GM21825 (cell line): ENCODE measurements at regions not wholly inside any gene's neighbourhood (a gene's known extent, or its start where the extent isn't known, plus 50 kb on each side); places are given as distances from the start of the nearest gene placed in this dataset.
"Not testable (repeated sequence)": the region's sequence is repeated elsewhere in the genome, so short reads cannot be mapped to it uniquely, and the experiment has no call there.

ENCODE experiments used
- ATAC-seq: cut with Tn5 transposase; IDR thresholded peaks from one replicate; pipeline ENCODE4 v1.9.1; 2021; ENCODE audit warnings: mild to moderate bottlenecking, moderate library complexity; ENCODE audit not compliant: unreplicated experiment

DNA sequence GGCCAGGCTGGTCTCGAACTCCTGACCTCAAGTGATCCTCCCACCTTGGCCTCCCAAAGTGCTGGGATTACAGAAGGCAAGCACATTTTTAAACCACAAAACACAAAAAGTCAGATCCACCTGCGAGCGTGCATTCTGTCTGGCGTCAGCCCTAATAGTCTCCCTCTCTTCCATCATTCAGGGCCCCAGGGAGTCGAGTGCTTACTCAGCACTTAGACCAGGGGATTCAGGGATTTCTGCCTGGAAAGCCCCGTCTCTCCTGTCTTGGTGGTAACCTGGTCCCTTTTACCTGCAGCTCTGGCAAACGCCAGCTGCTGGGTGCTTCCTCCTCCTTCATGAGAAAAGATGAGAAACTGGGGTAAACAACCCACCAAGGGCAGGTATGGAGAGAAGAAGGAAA is 443.1 kb downstream of the SOX9 start:
- ATAC-seq: no peak

DNA sequence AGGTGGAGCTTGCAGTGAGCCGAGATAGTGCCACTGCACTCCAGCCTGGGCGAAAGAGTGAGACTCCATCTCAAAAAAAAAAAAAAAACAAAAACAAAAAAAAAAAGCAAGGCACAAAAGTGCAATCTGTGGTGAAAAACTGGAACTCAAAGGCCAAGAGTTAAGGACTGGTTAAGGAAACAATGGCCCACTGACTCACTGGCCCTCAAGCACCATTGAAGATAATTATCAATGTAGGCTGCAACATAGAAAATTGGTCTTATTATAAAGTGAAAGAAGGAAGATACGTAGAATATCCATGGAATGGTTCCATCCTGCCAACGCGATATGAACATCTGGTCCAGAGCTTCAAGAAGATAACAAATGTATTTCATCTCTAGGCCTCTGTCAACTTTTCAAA is 444.2 kb downstream of the SOX9 start:
- ATAC-seq: no peak

DNA sequence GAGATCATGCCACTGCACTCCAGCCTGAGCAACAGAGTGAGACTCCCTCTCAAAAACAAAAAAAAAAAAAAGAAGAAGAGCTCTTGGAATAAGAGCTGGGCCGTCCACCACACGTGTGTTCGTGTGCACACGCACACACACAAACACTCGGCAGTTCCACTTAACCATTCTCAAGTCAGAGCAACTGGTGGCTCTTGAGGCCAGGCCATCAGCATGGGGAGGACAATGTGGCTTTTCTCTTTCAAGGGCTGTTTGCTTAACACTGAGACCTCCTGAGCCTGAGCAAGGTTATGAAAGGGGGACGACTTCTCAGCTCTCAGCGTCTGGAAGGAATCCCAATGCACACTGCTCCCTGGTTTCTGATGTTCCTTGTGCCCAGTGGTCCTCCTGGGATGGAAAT is 444.9 kb downstream of the SOX9 start:
- no peak for ATAC-seq

DNA sequence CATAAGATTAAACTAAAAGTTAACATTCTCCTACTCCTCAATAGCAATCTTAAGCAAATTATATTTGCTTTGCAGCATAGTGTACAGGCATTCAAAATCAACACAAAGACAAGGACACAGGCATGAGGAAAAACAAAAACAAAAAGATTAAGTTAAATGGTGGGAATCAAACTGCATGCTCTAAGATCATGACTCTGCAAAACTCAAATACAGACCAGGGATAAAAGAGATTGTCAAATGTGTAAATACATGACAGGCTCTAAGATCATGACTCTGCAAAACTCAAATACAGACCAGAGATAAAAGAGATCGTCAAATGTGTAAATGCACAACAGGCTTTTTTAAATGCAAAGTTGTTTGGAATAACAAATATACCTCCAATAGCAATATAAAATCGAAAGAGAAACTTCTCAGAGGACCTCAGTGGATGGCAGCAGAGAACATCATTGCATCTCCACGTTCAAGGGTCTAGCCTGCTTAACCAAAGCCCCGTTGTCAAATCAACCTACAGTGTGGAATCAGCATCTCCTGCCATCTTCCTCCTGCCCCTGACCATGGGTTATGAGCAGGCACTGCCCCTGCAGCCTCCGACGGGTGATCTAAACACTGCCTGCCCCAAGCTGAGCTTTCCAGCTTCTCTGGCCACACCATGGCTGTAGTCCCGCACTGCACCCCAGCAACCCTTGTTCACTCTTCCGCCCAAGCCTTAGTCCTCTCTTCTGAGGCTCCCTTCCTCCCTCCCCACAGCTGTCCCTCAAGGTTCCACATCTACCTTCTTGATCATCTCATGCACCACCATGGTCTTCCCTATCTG is 446.1 kb downstream of the SOX9 start:
- no peak for ATAC-seq

DNA sequence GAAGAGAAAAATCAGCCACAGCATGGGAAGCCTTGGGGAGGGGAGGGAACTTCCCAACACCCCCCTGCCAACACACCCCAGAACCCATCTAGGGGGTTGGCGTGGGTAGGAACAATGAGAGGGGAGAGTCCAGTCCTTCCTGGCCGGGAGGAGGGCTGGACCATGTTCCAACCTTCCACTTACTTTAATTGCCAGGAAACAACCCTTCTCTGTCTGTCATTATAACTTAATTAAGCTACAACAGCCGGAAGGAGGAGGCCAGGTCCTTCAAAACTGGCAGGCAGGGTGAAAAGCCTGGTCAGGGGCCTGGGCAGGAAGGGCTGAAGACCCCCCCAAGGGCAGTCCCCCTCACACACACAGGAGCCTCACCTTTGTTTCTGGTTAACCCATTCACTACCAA is 447.0 kb downstream of the SOX9 start:
- no peak for ATAC-seq

DNA sequence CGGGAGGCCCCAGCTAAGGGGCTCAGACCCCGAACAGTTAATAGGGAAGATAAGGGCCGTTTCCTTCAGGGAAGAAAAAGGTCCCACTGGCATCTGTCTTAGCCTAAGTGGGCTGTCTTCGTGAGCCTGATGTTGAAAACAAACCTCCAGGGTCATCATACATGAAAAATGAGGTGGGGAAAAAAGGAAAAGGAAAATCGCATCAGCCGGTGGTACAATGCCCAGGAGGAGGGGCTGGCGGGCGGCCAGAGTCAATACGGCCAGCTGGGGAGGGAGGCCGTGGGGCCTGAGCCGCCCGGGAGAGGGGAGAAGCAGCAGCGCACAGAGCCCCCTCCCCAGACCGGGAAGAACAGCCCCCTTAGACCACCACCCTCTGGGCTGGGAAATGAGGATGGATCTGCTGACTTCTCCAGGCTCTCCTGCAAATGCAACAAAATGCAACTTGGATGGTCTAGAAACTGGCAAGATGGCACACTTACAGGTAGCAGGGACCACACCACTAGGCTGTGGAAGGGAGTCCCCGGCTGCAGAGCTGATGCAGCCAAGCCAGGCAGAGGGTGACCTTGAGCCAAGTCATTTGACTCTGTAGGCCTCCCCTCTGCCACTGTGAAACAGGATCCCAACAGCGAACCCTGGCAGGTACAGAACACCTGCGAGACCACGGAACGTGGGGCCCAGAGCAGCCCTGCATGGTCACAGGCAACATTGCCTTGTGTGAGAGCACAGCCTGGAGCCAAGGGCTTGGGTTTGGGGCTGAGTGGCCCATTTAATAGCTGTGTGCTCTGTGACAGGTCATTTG is 448.5 kb downstream of the SOX9 start:
- no peak for ATAC-seq

DNA sequence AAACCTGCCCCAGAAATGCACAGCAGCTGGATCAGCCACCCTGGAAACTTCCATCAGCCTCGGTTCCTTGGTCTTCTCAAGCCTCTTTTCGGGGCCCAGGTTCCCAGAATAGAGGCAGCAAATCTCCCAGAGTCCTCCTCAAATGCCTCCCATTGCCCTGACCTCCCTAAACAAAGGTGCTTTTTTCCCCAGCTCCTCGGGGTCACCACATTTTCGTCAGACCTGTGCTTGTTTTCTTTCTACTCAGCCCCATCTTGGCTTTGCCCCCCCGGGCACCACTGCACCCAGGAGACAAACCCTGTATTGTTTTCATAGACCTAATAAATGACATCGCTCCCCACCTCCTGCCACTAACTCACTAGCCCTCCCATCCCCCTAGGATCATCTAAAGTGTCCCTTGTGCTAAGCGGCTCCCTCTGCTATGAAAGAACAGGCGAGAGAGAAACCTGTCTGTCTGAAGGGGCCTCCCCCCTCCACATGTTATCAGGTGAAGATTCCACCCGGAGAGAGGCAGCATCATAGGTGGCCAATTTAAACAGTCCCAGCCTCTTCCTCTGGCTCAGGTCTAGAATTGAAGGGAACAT is 451.1 kb downstream of the SOX9 start:
- ATAC-seq: no peak

DNA sequence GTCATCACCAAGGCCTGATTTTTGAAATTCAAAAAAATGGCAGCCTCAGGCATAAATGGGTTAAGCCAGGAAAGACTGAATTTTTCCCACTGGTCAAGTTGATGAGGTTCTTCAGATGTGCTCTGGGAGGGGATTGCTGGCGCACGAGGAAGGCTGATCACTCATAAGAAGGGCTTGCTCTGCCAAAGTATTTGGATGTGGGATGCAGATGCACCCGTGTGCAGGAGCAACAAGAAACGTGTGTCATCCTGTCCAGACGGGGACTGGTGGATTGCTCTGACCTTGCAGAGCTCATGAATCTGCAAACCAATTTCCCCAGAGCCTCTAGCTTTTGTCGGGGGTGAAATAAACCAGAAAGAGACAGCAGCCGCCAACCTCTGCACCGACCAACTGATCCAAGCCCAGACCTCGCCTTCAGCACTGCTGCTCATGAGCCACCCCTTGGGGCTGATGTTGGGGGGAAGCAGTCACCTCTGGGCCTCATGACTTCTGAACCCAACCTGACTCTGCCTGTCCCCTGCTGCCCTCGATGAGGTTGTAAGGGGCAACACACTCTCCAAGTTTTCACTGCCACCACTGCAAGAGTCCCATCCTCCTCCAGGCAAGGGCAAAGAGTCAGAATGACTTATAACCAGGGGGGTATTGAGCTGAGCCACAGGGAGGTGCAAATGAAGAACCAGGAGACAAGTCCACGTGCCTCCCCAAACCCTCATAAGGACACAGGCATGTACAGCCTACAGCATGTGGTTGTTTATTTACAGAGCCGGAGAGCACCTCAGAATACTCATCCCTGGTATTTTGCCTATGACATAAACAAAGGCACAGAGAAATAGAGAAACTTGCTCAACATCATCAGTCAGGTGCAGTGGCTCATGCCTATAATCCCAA is 452.0 kb downstream of the SOX9 start:
- no peak for ATAC-seq

DNA sequence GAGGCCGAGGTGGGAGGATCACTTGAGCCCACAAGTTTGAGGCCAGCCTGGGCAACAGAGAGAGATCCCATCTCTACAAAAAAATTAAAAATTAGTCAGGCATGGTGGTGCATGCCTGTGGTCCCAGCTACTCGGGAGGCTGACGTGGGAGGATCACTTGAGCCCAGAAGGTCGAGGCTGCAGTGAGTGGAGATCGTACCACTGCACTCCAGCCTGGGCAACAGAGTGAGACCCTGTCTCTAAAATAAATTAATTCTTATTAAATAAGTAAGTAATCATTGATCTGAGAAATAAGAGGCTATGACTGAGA is 452.6 kb downstream of the SOX9 start:
- not testable (repeated sequence) for ATAC-seq

DNA sequence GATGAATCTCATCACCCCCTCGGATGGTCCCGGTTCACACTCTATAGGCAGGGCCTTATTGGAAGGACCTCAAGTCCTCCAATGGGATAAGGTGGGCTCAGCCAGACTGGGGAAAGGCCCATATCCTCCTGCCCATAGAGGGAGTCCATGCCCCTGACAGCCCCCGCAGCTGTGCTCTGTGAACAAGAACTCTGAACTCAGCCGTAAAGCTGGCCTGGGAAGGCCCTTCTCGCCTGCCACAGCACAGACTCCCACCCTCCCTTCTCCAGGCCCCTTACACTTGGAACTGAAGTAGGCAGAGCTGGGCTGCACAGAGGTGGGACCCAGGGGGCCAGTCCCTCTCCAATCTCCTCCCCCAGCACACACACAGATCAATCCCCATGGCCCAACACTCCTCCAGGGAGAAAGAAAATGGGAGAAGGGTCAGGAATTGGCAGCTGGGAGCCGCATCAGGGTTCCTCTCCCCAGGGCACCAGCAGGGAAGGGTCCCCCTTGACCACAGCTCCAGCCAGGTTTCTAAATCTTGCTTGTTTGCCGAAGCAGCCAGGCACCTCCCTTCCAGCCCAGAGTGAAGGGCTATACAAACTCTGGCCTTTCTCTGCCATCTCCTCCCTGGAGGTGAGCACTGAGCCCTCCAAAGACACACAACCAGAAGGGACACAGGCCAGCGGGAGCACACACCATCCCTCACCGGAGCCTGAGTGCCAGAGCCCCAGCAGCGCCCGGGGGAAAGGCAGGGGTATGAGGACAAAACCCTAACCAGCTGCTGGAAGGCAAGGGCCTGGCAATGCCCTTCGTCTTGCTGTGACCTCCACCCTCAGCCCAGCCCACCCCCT is 454.1 kb downstream of the SOX9 start:
- ATAC-seq: no peak

DNA sequence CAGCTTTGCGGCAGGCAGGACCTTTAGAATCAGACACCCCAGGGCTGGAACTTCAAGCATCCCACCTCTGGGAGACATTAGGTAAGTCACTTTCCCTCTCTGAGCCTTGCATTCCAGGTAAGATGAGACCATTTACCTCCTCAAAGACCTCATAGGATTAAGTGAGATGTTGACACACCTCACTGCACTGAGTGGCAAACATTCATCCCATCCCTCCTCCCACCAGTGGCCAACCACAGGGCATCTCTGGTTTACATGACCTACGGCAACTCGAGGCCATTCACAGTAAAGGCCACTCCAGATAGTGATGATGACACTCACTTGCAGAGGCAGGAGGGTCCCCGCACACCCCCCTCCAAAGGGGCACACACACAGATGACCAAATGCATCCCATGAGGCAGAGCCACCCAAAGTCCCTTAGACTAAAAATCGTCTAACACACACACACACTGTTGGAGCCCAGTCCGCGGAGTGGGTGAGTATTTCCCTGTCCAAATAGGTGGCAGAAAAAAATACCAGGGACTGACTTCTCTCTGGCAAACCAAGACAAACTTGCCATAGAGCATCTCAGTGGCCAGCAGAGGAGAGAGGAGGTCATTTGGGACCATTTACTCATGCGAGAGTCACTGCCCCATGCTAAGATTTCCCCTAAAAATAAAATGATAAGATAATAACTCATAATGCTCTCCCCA is 454.9 kb downstream of the SOX9 start:
- ATAC-seq: no peak

DNA sequence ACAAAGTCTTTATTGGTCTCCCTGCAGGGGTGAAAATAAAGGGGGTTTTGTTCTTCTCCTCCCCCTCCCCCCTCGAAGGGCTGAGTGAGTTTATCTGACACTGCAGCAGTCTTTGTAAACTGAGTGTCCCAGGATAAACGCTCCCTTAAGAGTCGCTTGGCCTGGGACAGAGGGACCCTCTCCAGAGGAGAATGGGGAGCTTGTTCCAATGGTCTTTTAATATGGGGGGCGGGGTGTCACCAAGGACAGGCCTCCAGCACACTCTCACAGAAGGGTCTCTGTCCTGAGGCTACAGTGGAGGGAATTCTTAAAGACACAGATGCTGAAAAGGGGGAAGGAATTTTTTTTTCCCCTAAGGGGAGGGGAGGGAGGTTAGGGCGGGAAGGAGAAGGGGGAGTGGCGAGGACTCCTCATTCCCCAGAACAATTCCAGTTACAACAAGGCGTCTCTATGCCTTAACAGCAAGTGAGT is 455.5 kb downstream of the SOX9 start:
- ATAC-seq: no peak

DNA sequence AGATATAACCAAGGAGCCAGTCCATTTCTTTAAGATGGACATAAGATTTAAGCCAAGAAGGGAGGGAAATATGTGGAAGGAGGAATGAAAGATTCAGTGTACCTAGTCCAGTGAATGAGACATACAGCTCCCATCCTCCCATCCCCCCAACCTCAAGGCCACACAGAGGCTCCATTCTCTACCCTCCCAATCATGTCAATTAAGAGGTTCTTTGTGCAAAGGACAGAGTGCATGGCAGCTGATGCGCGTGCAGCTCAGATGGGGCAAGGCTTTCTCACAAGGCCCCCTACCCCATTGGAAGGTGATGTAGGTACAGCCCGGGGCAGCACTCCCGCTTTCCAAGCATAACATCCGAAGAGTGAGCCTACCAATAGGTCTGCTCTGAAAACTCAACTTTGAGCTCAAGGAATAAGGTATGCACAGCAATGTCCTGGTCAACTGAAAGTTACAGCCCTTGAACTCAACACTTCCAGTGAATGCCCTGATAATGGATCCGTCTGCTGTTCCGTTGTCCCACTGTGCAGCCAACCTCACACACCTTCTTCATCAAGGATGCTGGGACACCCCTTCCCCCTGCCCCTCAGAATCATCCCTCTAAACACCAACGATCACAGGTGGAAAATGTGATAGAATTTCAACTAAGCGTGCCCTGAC is 458.1 kb downstream of the SOX9 start:
- ATAC-seq: no peak

DNA sequence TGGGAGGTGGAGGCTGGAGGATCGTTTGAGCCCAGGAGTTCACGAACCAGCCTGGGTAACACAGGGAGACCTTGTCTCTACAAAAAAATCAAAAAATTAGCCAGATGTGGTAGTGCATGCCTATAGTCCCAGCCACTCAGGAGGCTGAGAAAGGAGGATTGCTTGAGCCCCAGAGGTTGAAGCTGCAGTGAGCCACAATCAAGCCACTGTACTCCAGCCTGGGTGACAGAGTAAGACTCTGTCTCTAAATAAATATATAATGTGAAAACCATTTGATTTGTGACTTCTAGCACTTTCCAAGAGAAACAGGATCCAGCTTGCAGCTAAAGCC is 459.1 kb downstream of the SOX9 start:
- ATAC-seq: no peak

DNA sequence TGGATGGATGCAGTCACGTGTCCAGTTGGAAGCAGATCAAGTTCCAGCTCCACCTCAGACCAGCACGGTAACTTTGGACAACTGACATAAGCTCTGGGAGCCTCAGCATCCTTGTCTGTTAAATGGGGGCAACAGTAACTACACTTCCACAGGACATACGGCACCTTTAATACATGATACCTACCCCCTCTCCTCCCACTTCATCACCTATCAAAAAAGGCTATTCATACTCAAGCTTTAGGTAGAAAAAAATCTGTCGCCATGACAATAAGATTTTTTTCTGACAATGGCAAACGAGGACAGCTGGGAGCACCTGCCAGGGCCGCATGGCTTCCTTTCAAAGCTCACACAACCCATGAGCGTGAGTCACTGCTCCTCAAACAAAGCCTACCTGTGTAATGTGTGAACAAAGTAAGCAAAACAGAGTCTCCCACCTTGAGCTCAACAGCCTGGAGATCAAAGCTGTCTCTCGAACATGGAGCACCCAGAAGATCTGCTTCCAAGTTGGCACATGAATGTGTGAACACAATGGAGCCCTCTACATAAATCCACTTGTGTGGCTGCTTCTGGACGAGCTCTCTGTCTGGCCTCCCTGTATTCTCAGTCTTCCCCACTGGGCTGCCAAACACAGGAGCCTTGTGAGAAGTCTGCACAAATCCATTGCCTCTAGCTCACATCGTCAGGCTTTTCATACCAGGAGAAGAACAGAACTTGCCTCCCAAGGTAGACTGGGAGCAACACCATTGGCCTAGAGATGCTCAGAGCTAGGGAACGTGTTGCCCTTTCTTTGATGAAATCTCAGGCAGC is 459.7 kb downstream of the SOX9 start:
- ATAC-seq: no peak

DNA sequence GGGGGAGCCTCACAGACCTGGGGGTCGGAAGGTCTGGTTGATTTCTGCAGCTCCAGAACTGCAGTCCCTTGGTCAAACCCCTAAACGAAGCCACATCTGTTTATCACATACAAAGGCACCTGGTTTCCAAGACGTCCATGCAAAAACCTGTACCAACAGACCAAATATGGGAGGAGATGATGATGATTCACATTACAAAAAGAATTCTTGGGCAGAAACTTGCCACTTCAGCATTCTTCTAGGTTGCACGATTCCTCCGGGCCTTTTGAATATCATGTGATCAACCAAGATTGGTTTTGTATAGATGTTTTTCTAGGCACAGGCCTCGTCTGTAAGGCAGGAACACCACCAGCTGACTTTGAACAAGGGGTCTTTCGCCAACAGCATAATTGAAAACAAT is 466.3 kb downstream of the SOX9 start:
- ATAC-seq: no peak

DNA sequence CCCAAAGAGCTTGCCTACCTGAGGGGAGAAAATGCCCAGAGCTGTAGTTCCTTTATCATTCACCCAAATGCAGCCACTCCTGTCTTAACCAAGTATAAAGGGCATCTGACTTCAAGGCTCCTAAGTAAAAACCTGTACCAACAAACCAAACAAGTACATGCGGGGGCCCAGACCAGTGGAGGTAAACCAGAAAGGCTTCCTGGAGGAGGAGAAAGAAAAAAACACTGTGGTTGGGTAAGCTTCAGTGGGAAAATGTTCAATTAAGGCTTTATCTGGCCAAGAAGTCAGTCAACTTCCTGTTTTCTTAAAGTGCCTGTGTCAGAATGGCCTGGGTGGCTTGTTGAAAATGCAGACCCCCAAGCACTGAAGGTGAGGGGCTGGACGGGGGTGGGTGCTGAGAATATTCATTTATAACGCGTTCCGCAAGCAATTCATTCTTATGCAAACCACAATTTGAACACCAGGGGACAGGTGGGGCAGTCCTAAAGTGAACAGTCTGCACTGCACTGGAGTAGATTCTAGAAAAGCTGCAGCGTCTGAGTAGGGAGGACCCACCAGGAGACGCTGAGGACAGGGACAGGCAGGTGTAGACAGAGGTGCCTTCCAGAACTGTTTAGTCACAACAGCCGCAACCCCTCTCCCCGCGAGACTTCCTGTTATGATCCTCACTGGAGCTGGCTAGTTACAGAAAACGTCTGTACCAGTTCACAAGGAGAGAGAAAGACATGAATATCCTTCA is 467.1 kb downstream of the SOX9 start:
- ATAC-seq: no peak

DNA sequence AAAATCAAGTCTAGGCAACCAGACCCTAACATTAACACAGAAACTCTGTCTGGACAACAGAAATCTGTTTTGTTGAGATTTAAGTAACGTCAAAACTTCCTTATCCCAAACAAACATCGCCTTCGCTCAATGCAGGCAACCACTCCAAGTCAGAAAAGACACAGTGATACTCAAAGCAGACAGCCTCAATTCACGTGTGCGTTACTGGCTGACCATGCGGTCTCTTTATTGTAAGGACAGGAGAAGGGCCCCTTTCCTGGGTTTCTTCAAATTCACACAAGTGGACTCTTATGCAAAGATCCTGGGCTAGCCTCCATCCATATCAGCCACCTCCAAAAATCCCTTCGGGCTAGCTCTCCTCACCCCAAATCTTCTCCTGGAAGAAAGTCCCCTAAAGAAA is 467.7 kb downstream of the SOX9 start:
- no peak for ATAC-seq
